B cell (primary cell): ENCODE measurements at regions not wholly inside any gene's neighbourhood (a gene's known extent, or its start where the extent isn't known, plus 50 kb on each side); places are given as distances from the start of the nearest gene placed in this dataset.

Experiments
- CTCF ChIP-seq: fragments of 200-600 bp; IDR thresholded peaks from one replicate; pipeline ENCODE4 v1.8.0; 2022; ENCODE audit warnings: antibody characterized with exemption, mild to moderate bottlenecking
- EZH2 ChIP-seq: IDR thresholded peaks from 2 replicates; pipeline ENCODE4 v1.6.1; 2012; ENCODE audit warnings: borderline replicate concordance, low read depth, mild to moderate bottlenecking, moderate library complexity, low read length; ENCODE audit not compliant: insufficient read depth, poor library complexity, severe bottlenecking

GRCh38 chr2:34332813-34333212, 733.7 kb upstream of the FAM98A start:
- TF ChIP-seq EZH2 (no peak), CTCF (no peak)
